AG10803 (cell line): ENCODE measurements at regions not wholly inside any gene's neighbourhood (a gene's known extent, or its start where the extent isn't known, plus 50 kb on each side); places are given as distances from the start of the nearest gene placed in this dataset.
A peak's percentile ranks its signal among the peaks of the same experiment; 100 is the strongest.

ENCODE experiments used
- DNase-seq: peaks from one replicate; pipeline ENCODE4 v3.0.0; 2010; ENCODE audit warnings: low read depth
- H3K4me3 ChIP-seq: 2 replicates; pipeline ENCODE4 v1.5.1; 2011; ENCODE audit warnings: mild to moderate bottlenecking, low read length, control low read depth
- TF ChIP-seq, protein P1 (sequence below): conservative IDR thresholded peaks from 2 replicates; pipeline ENCODE4 v1.5.1; 2011; ENCODE audit warnings: mild to moderate bottlenecking, low read length, control low read depth, inconsistent platforms

DNA sequence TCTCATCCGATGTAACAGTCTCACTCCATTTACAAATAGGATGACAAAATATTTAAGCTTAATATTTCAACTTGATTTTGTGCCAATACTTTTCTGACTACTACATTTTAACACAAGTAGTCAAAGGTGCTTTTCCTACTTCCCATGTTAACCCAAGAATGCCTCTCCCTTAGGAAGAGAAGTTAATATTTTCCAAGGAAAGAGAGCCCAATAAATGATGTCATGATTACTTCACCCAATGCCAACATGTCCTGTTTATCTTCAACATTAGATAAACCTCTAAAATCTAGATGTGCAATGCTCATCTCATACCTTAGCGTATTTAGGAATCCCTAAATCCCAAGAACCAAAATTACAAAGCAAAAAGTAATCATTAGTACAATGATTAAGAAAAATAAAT, 156.7 kb upstream of the TENT5A start:
- no peak for DNase-seq
- H3K4me3 ChIP-seq = no peak overlapping the region
- TF ChIP-seq, protein P1, sequence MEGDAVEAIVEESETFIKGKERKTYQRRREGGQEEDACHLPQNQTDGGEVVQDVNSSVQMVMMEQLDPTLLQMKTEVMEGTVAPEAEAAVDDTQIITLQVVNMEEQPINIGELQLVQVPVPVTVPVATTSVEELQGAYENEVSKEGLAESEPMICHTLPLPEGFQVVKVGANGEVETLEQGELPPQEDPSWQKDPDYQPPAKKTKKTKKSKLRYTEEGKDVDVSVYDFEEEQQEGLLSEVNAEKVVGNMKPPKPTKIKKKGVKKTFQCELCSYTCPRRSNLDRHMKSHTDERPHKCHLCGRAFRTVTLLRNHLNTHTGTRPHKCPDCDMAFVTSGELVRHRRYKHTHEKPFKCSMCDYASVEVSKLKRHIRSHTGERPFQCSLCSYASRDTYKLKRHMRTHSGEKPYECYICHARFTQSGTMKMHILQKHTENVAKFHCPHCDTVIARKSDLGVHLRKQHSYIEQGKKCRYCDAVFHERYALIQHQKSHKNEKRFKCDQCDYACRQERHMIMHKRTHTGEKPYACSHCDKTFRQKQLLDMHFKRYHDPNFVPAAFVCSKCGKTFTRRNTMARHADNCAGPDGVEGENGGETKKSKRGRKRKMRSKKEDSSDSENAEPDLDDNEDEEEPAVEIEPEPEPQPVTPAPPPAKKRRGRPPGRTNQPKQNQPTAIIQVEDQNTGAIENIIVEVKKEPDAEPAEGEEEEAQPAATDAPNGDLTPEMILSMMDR = no peak

DNA sequence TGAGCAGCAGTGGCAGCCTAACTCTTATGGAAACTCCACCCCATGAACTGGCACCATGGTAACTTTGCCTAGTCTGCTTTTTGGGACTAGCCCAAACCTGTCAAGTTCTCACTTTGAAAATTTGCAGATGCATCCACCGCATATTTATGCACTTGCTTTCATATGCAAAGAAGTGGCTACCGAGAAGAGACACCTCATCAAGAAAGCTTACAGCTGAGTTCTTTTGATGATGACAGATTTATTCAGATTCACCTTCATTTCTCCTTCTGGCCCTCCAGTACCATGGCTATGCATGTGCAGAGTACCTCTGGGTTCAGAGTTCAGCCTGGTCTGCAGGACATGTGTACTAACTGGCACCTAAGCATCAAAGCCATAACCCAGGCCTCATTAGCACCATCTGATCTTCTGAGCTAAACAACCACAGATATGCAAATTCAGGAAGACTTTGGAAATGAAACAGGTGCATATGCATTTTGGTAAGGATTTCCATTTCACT, 154.3 kb upstream of the TENT5A start:
- H3K4me3 ChIP-seq = no peak overlapping the region
- no peak for DNase-seq
- TF ChIP-seq, protein P1 = no peak

DNA sequence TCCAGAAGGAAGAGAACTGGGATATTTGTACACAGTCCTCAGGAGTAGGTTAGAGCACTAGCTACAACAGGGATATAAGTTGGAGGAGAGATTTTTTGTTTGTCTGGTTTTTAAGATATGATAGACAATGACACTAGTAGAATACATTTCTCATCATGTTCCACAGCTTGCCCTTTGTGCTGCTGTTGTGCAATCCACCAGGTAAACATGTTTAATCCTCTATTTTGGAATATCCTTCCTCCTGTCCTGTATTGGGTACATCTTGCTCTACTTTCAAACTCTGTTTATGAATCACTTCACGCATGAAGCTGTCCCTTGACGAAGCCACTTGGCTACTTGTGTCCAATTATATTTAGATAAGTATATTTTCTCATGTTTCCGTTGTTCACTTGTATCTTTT, 153.6 kb upstream of the TENT5A start:
- TF ChIP-seq, protein P1 = no peak
- no peak overlapping the region for H3K4me3 ChIP-seq
- DNase-seq = no peak

DNA sequence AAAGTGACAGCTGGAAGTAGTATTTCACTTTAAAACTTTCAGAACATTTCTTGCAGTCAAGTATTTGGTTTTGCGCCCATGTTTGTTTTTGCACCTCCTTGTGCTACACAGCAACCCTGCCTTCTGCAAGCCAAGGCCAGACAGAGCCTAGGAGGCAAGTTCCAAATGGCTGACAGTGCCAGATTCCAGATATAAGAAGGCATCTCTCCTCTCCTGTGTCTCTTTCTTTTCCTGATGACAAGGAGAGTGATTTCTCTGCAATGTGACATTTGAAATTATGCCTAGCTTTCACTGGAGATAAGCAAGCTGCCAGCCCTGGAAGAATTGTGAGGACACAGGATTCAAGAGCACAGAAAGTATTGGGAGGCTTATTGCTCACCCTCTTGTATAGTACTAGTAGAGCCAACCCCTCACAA, 149.1 kb upstream of the TENT5A start:
- H3K4me3 ChIP-seq = no peak overlapping the region
- TF ChIP-seq, protein P1 = no peak
- DNase-seq = peak; percentile 24

DNA sequence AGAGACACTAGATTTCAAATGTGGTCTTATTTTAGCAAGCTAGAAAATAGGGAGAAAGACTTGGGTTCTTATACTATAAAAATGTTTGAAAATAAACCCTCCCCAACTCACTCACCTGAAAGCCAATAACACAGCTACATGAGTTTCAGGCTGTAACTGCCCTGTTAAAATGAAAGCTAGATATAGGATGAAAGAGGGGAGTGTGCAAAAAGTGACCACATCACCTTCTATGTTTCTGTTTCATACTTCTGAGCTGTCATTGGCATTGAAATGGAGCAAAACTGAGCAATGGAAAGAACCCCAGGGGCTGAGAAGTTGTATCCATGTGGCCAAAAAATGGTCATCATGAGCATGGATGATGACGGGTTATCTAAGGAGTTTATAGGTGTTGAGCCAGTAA, 148.1 kb upstream of the TENT5A start:
- no peak for DNase-seq
- H3K4me3 ChIP-seq = no peak overlapping the region
- TF ChIP-seq, protein P1 = no peak

DNA sequence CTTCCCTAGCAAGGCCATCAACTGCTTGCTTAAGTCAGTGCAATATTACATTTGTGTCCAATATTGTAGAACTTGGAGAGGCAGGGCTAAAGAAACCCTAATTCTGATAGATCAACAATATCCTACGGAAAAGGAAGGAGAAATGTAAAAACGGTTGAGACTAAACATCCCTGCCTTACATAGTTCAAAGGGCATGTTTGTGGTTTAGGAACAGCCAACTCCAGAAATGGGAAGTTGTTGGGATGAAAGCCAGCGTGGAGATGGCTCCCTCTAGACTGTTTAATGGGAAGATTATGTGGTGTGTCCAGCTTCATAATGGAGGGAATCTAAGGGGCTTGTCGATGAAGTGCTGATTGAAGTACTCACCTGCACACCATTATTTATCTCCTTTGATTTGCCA, 145.3 kb upstream of the TENT5A start:
- TF ChIP-seq, protein P1 = no peak
- no peak overlapping the region for H3K4me3 ChIP-seq
- no peak for DNase-seq

DNA sequence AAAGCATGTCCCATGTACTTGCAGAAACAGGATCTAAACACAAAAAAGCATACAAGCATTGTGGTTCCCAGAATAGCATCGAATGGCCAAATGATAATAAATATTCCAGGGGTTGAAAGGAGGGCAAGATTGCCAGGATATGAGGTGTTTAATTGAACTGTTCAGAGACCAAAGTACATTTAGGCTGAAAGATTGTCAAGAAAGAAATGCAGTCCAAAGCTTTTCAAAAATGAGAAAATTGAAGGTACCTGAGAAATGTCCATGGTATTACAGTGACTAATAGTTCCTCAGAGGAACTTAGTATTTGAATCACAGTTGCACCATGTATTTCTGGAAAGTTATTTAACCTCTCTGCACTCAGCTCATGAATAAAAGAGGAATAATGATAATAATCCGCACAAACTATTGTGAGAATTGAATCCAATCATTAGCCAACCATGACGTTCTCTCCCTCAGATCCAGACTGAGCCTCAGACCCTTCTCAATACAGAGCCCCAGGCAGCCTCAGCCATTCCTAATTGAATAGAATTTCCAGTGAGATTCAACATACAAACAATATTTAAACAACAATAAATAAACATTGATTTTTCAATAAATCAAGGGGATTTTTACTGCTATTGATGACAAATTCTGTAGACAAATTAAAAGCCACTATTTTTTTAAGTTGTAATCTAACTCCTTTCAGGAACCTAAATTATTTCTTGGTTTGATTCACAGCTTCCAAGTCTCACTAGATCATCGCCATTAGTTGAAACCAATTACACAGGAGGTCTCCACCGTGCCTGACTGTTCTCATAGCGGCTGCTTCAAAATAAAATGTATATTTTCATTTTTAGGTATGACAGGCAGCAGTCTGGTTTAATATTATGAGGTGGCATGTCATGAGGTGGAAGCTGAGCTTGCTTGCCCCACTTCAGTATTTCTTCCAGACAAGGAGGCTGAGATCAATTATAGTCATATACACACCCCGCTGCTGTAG, 144.3 kb upstream of the TENT5A start:
- TF ChIP-seq, protein P1 = no peak
- no peak overlapping the region for H3K4me3 ChIP-seq
- peak; percentile 9 for DNase-seq
